IPS DF 4.7 (cell line): ENCODE measurements at regions not wholly inside any gene's neighbourhood (a gene's known extent, or its start where the extent isn't known, plus 50 kb on each side); places are given as distances from the start of the nearest gene placed in this dataset.

Source experiments
- DNase-seq: peaks from one replicate; pipeline ENCODE4 v3.0.0-alpha.2; 2013; ENCODE audit warnings: low spot score; ENCODE audit errors: extremely low read depth

DNA sequence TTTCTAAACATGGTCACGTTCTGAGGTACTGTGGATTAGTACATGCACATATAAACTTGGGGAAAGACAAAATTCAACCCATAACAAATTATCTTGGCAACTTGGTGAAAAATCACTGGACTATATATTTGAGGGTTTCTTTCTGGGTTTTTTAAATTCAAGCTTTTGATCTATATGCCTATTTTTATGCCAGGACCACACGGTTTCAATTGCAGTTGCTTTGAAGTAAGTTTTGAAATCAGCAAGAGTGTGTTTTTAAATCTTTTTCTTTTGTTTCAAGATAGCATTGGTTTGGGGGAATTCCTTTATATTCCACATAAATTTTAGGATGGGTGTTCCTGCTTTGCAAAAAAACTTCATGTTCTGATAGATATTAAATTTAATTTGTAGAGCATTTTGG is 406.4 kb upstream of the VWC2 start:
- no peak for DNase-seq

DNA sequence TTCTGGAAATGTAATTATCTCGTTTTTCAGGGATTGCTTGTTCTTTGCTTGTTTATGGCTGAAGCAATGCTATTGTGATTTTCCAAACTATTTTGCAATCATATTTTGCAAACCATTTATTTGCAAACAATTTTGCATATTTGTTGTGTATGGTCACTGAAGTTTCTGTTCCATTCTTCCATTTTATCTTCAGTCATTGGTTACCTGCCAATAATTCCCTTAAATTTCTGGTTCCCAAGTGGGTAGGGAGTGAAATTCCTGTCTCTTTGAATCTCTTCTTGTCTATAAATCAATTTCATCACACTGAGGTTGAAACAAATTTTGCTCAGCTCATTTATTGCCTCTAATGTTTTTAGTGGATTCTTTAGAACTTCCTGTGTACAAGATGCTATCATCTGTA is 401.7 kb upstream of the VWC2 start:
- DNase-seq = no peak

DNA sequence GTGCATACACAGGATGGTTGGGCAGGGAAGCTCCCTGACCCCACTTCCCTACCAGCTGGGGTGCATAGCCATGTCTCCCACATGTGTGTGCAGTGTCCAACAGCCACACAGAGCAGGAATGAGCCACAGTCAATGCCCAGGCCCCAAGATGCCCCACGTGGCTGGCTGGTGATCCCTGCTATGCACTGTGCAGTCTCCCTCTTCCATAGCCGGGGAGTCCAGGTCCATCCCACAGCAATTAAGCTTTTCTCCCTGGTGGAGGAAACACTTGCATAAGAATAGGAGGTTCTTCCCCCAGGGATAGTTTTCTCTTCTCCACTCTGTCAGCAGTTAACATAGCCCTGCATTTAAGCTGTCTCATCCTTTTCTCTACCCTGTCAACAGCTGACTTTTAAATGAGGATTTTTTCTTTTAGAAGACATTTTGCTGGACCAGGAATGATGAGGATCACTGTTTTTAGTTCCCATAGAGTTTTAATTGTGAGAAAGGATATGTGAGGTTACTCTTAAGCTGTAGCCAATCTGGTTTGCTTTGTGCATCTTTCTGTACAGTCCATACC is 396.5 kb upstream of the VWC2 start:
- DNase-seq = no peak

DNA sequence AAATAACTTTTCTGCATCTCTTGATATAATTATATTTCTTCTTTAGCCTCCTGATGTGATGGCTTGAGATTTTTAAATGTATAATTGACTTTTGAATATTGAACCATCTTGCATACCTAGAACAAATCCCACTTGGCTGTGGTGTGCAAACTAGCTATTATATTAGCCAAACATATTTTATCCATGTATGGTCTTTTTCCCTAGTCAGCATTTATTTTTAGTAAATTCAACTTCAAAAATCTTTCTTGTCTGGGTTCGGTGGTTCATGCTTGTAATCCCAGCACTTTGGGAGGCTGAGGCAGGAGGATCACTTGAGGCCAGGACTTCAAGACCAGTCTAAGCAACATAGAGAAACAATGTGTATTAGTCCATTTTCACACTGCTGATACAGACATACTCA is 386.6 kb upstream of the VWC2 start:
- no peak for DNase-seq

DNA sequence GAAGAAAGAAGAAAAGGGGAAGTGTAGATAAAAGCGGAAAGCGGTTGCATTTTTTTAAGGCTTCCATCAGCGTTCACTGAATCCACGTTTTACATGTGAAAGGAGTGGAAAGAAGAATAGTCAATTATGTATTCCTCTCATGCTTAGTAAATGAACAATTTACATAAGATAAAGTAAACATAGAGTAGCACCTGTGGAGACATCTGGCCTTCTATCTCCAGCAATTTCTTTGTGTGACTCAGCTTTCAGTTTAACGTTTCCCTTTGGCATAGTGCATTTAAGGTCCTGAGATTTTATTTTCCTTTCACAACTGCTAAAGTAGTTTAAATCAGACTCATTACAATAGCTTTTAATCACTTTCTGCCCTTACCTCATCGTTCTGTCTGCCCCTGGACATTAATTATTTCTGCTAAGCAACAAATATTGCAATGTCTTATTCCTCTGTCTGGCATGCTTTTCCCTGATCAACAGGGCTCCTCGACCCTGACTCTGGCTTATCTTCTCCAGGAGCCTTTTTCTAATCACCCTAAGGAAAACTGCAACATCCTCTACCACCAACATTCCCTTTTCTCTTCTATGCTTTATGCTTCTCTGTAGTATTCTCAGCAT is 383.5 kb upstream of the VWC2 start:
- DNase-seq = no peak

DNA sequence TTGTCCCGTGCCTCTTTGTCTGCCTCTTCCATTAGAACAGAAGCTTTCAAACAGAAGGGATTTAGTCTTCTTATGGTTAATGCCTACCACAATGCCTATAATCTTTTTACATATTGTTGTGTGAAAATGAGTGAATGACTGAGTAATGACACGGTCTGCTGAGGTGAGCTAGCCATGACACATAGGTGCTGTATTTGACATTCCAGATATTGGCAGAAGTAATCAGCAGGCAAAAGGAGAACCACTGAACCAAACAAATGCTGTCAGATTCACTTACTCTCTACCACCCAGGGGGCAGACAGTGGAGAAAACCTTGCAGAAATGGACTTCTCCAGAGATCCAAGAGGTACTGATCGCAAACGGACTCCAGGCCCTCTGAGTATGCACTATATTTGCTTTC is 377.2 kb upstream of the VWC2 start:
- DNase-seq = no peak

DNA sequence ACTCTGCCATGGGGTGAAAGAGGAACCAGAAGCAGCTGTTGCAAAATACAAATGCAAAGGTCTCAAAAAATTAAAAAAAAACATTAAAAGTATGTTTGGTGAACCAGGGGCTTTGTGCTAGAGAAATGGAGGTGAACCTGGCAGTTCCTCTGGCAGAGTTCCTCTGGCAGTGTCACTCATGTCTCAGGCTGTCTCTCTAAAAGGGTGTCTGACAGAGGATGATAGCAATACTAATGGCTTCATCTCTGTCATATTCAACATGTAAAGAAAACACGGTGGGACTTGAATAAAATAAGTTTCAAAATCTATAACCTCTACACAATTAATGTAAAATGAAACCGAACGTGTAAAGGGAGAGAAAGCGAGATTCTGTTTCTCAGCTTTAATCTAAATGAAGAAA is 375.7 kb upstream of the VWC2 start:
- DNase-seq = no peak

DNA sequence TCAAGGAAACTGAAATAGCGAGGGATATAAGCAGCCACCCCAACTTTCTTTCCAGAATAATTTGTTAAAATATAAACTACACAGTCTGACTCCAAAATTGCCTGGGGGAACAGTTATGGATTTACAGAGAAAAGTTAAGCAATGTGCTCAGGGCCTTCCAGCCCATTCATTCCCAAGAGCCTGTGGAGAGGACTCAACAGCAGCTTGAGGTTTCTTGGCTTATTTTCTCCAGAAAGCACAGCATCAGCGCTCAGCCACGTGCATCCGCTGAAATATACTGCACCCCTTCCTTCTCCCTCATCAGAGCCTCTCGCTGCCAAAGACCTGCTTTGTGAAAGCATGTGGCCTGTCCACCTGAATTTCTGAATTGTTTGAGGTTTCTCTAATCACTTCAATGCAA is 375.2 kb upstream of the VWC2 start:
- DNase-seq = no peak

DNA sequence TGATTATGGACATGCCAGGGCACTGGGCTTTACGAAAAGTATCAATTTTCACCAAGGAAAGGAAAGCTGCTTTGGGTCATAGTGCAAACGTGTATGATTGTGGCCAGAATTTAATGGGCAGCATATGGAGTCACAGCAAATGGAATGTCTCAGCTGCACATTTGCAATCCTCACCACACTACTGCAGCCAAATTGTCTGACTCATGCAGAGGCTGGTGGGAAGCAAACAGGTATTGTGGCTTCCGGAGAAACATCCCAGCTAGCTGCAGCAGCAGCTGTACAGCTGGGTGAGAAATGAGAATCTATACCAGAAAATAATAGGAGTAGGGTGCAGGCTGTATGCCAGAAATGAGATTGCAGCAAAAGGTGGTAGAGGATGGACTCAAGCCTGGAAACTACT is 374.7 kb upstream of the VWC2 start:
- no peak for DNase-seq

DNA sequence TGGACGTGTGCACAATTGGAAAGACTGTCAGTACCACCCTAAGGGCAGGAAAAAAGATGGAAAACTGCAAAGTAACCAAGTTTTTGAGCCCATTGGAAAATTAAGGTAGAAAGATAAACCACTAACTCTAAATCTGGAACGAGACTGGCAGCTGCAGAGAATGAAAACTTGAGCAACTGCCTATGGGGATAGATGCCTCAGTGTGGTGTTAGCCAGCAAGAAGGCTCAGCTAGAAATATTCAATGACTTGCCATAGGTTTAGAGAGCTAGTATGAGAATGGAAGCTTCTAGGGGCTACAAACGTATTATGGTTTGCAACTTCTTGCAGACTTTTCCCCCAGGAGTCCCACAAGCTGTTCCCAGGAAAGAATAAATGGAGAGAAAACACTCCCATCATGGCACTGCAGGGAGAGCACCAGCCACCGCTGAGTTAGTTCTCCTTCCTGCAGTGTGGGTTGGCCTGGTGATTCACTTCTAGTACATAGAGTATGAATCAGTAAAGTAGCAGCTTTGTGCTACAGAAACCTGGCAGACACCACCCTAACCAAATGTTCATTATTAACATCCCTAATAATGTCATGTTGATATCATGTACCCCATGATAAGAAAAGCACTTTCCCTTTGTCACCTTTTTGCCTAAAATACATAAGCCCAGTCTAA is 372.4 kb upstream of the VWC2 start:
- no peak for DNase-seq

DNA sequence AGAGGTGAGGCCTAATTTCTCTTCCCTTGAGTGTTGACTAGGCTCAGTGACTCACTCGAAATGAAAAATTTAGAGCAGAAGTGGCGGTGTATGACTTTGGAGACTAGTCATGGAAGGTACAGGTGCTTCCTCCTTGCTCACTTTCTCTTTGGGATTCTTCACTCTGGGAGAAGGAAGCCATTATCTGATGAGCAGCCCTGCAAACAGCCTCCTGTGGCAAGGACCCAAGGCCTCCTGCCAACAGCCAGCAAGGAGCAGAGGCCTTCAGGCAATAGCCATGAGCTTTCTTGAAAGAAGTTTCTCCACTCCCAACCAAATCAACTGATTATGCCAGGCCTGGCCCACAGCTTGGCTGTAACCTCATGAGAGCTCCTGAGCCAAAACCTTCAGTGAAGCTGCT is 369.6 kb upstream of the VWC2 start:
- no peak for DNase-seq

DNA sequence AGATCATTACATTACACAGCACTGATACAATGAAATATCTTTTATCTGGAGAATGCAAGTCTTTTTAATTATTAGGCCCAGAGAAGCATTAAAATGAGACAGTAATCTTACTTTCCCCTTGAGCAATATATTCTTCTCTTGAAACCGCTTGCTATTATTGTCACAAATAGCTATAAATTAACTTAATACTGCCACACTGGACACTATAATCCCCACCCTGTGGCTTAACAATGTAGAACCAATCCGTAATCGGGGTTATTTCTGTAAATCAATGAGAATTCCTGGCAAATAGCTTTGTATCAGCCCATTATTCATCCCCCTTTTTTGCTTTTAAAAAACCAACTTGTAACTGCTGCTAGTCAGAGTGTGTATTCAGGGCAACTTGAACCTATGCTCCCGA is 366.2 kb upstream of the VWC2 start:
- no peak for DNase-seq

DNA sequence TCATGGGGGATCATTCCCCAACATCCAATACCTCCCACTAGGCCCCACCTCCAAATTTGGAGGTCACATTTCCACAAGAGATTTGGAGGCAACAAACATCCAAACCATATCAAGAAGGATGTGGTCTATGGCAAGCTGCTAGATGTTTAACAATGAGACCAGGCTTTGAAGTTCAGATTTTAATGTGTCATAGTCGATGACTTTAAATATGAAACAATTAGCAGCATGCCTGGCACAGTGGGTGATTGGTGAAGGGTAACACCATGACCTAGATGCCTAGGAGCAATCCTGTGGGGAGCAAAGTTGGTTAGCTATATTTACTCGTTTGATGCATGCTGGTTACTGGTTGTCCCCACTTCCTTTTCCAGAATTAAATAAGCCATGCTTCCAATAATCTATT is 356.4 kb upstream of the VWC2 start:
- no peak for DNase-seq

DNA sequence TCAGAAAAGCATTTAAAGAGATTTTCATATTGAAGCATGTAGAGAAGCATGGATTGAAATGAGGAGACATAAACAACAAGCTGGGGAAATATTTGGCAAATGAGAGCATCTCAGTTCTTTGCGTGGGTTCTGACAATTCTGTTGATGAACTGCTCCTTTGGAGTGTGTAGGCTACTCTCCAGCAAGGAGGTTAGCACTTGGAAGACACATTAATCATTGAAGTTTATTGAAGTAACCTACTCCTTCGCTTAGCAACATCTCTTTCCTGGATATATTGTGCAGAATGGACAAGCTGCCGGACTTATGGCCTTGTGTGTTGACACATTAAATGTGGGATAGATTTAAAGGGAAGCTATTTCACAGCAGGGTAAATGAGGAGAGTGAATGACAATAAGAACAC is 354.5 kb upstream of the VWC2 start:
- no peak for DNase-seq

DNA sequence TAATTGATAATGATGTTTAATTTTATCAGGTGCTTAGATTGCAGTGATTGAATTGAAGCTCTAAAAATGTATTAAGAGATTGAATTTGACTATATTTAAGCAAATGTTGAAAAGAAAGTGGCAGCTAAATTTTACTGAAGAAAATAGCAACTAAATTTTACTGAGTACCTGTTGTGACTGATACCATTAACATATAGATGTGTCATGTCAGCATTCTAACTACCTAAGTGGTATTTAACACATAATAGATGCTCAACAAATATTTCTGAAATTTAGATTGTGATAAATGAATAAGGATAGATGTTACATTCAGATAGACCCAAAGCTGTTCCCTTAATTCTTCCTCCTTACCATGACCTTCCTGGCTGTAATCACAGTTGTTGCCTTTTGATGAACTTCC is 350.9 kb upstream of the VWC2 start:
- no peak for DNase-seq

DNA sequence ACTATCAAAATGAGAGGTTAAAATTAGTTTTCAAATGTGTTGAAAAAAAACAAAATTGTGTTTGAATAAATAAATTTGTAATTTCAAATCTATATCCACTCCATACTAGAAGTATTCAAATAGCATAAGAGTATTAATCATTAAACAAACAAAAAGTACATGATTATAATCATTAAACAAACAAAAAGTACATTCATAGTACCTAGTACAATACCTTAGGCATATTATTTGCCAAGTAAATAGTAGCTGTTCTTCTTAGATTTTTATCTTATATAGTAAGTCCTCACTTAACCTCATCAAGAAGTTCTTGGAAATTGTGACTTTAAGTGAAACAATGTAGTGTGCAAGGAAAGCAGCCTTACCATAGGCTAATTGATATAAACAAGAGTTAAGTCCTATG is 349.3 kb upstream of the VWC2 start:
- no peak for DNase-seq

DNA sequence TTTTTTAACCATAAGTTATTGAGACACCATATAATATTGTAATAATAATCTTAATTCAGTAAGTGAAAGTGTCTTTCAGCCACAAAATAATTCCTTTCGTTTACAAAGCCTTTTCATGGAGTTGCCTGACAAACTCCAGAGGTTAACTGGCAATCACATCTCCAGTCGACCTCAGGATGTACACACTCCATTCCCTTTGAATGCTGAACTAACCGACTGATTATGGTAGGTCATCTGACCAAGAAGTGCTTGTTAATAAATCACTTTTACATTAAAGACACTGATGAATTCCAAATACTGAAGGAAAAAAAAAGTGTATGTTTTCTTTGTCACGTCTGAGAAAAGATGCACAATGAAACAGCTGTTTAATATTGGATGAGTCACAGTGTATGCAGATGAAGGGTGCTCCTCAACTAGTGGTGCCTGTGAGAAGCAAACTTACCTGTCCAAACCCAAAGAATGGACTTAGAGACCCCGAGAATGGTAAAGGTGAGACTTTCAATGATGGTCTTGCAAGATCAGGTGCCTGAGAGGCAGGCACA is 348.1 kb upstream of the VWC2 start:
- DNase-seq = no peak

DNA sequence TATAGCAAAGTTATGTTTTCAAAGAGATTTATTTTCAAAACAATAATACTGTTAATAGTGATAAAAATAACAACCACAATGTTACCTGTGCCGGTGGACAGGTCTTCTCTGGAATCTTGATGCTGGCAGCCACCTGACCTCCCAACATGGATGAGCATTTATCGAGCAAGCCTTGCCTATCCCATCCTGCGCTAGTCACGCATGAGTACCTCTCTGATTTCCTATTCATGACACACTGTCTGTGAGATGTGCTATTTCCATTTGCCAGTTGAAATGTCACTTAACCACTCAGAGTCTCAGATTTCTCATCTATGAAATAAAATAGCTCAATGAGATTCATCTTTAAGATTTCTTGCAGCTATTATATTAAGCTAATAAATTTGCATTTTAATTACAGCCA is 341.2 kb upstream of the VWC2 start:
- no peak for DNase-seq

DNA sequence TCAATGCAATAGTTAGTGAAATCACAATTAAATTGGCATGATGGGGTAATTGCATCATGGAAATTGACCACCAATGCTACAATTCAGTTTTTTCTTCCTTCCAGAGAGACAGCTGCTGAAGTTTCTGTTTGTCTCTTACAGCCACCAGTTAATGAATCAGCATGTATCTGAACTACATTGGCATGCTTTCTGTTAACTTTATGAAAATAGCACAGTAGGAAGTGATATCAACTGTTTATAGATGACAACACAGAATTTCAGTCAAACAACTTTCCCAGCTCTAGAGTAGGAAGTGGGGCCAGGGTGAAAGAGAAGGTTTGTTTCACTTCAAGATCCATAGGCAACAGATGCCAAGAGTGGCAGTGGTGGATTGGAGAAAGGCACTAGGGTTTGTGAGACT is 339.6 kb upstream of the VWC2 start:
- DNase-seq = no peak

DNA sequence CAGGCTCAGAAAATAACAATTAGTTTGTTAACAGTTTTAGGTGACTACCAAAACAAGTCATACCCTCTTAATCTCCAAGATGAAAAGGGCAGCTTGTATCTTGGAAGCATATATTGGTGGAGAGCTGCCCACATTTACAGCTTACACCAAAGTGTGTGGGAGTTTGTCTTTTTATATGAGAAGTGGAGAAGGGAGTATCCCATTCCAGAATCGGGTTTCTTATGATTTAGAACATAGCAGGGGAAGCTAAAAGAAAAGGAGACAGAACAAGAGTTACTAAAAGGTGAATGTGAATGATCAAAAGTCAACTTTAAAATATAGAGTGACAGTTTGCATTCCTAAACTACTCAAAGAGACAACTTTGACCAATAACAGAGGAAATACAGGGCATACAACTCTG is 338.6 kb upstream of the VWC2 start:
- no peak for DNase-seq

DNA sequence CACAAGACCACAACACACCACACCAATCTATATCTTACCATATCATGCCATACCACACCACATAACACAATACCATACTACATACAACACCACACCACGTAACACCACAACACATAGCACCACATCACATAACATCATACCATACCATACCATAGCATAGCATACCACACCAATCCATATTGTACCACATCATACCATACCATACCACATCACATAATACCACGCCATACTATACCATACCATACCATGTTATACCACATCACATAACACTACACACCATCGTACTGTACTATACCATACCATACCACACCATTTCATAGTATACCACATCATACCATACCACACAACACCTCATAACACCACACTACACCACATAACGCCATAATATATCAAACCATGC is 335.2 kb upstream of the VWC2 start:
- no peak for DNase-seq

DNA sequence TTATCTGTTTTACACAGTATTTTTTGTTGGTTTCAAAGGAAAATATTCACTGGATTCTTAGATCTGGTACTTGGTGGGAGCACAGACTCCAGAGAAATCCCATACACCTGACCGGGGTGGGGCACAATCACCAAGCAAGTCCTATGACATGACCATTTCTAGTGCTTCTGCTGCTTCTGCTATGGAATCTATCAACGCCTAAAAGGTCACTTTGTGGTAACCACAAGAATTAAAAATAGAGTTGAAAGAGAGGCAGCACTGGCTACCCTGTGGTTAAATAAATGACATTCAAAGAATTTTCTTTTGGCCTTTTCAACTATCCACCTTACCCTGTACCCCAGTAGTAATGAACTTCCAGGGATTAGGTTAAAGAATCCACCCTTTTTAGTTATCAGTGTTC is 329.9 kb upstream of the VWC2 start:
- DNase-seq = no peak

DNA sequence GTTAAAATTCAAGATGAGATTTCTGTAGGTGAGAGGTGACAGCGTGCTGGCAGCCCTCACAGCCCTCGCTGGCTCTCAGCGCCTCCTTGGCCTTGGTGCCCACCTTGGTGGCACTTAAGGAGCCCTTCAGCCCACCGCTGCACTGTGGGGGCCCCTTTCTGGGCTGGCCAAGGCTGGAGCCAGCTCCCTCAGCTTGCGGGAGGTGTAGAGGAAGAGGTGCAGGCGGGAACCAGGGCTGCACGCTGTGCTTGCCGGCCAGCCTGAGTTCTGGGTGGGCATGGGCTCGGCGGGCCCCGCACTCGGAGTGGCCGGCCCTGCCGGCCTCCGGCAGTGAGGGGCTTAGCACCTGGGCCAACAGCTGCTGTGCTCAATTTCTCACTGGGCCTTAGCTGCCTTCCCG is 320.0 kb upstream of the VWC2 start:
- no peak for DNase-seq
